HepG2 (cell line): ENCODE measurements at regions not wholly inside any gene's neighbourhood (a gene's known extent, or its start where the extent isn't known, plus 50 kb on each side); places are given as distances from the start of the nearest gene placed in this dataset.
A peak's percentile ranks its signal among the peaks of the same experiment; 100 is the strongest.

Experiments used
- ATAC-seq: fragments of 200-7000 bp; cut with Tn5 transposase; 3 replicates; pipeline ENCODE4 v1.9.1; 2020; ENCODE audit warnings: mild to moderate bottlenecking, moderate library complexity
- BruUV-seq: library from RNA; stranded (reverse); fragments of 400-500 nt; replicated peaks from 2 replicates; lab custom pipeline; 2021; lab: Mats Ljungman, UMichigan
- CTCF ChIA-PET: fragments of 300-600 bp; formaldehyde crosslinking; extraction: SDS; loops from one replicate; lab custom pipeline; 2021; ENCODE audit warnings: low total read pairs, inconsistent platforms, low intra/inter-chr PET ratio; lab: Yijun Ruan, JAX
- POLR2A ChIA-PET: fragments of 350-600 bp; sonication (Branson Sonifier 250); formaldehyde crosslinking; loops from one replicate; lab custom pipeline; 2020; ENCODE audit warnings: antibody characterized with exemption, inconsistent platforms; lab: Yijun Ruan, JAX
- DNase-seq: peaks from one replicate; pipeline ENCODE4 v3.0.0-alpha.2; 2015; ENCODE audit warnings: low spot score
- FAIRE-seq: peaks from 3 replicates; lab custom pipeline; 2011; peaks lifted over from hg19 to GRCh38; lab: Jason Lieb, UNC
- H2AFZ ChIP-seq: one replicate; pipeline ENCODE4 v1.6.1; 2011; ENCODE audit warnings: low read length, inconsistent platforms
- H3K27ac ChIP-seq: fragments of 300-600 bp; 3 replicates; pipeline ENCODE4 v1.8.0; 2011; ENCODE audit warnings: mixed run types, mild to moderate bottlenecking, mixed read lengths, low read length, inconsistent platforms; ENCODE audit not compliant: insufficient read depth; ENCODE audit errors: extremely low read length
- H3K27me3 ChIP-seq, 2 experiments: fragments of 200-600 bp in 1 of 2; 2 replicates in 1 of 2; 3 replicates in 1 of 2; pipeline versions ENCODE4 v1.6.0 to v1.8.0; 2011; ENCODE audit warnings: low read length in 2 of 2, mild to moderate bottlenecking in 2 of 2, moderate library complexity in 2 of 2, inconsistent platforms in 1 of 2; ENCODE audit not compliant: insufficient read depth in 2 of 2, control insufficient read depth in 1 of 2
- H3K36me3 ChIP-seq, 2 experiments: fragments of 200-600 bp in 1 of 2; replicated peaks in 1 of 2; 2 replicates in 1 of 2; 3 replicates in 1 of 2; pipeline versions ENCODE4 v1.5.1 to v1.8.0; 2011; ENCODE audit warnings: low read length in 2 of 2, inconsistent platforms in 1 of 2; ENCODE audit not compliant: insufficient read depth in 2 of 2, control insufficient read depth in 1 of 2
- H3K4me1 ChIP-seq: 2 replicates; pipeline ENCODE4 v1.5.1; 2012; ENCODE audit warnings: low read length, inconsistent platforms; ENCODE audit not compliant: insufficient read depth
- H3K4me2 ChIP-seq: 2 replicates; pipeline ENCODE4 v1.6.0; 2011; ENCODE audit warnings: low read depth, low read length, inconsistent platforms
- H3K4me3 ChIP-seq, 3 experiments: fragments of 200-600 bp in 1 of 3; sonication (generic), shearing (Covaris generic) in 1 of 3; replicated peaks in 1 of 3; 2 replicates each; pipeline ENCODE4 v1.5.1; 2011 to 2016; ENCODE audit warnings: low read length in 3 of 3, inconsistent platforms in 2 of 3, low read depth in 2 of 3, mild to moderate bottlenecking in 2 of 3, control low read depth in 1 of 3, mixed read lengths in 1 of 3; ENCODE audit not compliant: insufficient read depth in 1 of 3
- H3K79me2 ChIP-seq: one replicate; pipeline ENCODE4 v1.6.1; 2011; ENCODE audit warnings: low read length, inconsistent platforms; ENCODE audit not compliant: insufficient read depth
- H3K9ac ChIP-seq: 2 replicates; pipeline ENCODE4 v1.6.0; 2011; ENCODE audit warnings: mild to moderate bottlenecking, low read depth, low read length, inconsistent platforms; ENCODE audit not compliant: insufficient read depth
- H3K9me3 ChIP-seq: 2 replicates; pipeline ENCODE4 v1.5.1; 2012; ENCODE audit warnings: mild to moderate bottlenecking, low read length
- H4K20me1 ChIP-seq: 2 replicates; pipeline ENCODE4 v1.6.0; 2011; ENCODE audit warnings: inconsistent platforms, mild to moderate bottlenecking, low read length, moderate library complexity; ENCODE audit not compliant: insufficient read depth
- BCL6 ChIP-seq: IDR thresholded peaks from 2 replicates; pipeline ENCODE4 v1.6.1; 2016; ENCODE audit warnings: missing genetic modification reagents, missing compliant biosample characterization
- FOSL1 ChIP-seq: sonication (generic); formaldehyde crosslinking; IDR thresholded peaks from 2 replicates; pipeline ENCODE4 v1.9.0; 2021; ENCODE audit warnings: missing genetic modification reagents, borderline replicate concordance
- NFATC3 ChIP-seq: sonication (generic); formaldehyde crosslinking; IDR thresholded peaks from 2 replicates; pipeline ENCODE4 v1.5.1; 2020; ENCODE audit warnings: mild to moderate bottlenecking, missing genetic modification reagents
- ZNF292 ChIP-seq: sonication (generic); formaldehyde crosslinking; IDR thresholded peaks from 2 replicates; pipeline ENCODE4 v1.8.1; 2022; ENCODE audit warnings: mild to moderate bottlenecking, low read depth, missing genetic modification reagents, borderline replicate concordance
- ZNF713 ChIP-seq: sonication (generic); formaldehyde crosslinking; IDR thresholded peaks from 2 replicates; pipeline ENCODE4 v1.4.0; 2020; ENCODE audit warnings: mild to moderate bottlenecking, missing genetic modification reagents
- WGBS: methylation state at CpG from one replicate; pipeline ENCODE4 v1.1.6; 2017; ENCODE audit warnings: low lambda C conversion rate; 5-methylcytosine and 5-hydroxymethylcytosine counted together
- in situ Hi-C: cut with HindIII; loops from 2 replicates; pipeline ENCODE4 v1.10.0; 2017; ENCODE audit warnings: low pct_unique_long_range_greater_than_20kb; ENCODE audit not compliant: extremely low pct_ligation_motif_present
- intact Hi-C: fragments of 100-400 bp; cut with micrococcal nuclease; formaldehyde crosslinking; loops from one replicate; pipeline ENCODE4 v1.10.0; 2022; ENCODE audit not compliant: unreplicated experiment
- TF ChIP-seq, protein P1 (sequence below), 2 experiments: sonication (generic) in 1 of 2; formaldehyde crosslinking in 1 of 2; IDR thresholded peaks; 2 replicates each; pipeline versions ENCODE4 v1.5.1 to v1.6.1; 2011 to 2020; ENCODE audit warnings: borderline replicate concordance in 1 of 2, low read depth in 1 of 2, low read length in 1 of 2, mild to moderate bottlenecking in 1 of 2, missing genetic modification reagents in 1 of 2, moderate library complexity in 1 of 2
- TF ChIP-seq, protein P2 (sequence below): fragments of 450-650 bp; IDR thresholded peaks from 2 replicates; pipeline ENCODE4 v1.6.1; 2016

DNA sequence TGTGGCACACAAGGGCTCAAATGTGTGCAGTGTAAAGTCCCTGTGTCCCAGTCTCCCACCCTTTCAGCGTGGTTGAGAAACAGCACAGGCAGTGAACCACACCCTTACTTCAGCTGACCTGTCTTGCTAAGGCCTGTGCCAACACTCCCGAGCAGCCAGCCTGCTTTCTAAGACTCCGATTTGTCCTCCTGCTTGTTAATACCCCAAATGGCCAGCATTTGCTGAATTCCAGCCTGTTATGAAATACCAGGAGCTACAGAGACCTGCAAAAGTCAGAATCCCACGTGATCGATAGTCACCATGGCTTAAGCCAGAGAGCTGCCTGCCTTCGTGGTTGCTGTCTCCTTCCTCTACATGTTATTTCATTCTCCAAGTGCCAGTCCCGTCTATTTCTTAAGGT, 200.5 kb downstream of the FGF9 start:
- H3K4me1 ChIP-seq = peaks cover 31% of the 10 kb centered on the region
- WGBS = 3% methylated on average over 6 of the region's 7 CpGs
- H3K79me2 ChIP-seq = no peaks in the 10 kb centered on the region
- 0 out of 2 replicates have a peak, but pooled peaks have one; percentile 26 for TF ChIP-seq BCL6
- TF ChIP-seq ZNF713 = no peak
- TF ChIP-seq ZNF292 (CRISPR knock-in tag) = 0 out of 2 replicates have a peak, but pooled peaks have one; percentile 20
- TF ChIP-seq, protein P1, sequence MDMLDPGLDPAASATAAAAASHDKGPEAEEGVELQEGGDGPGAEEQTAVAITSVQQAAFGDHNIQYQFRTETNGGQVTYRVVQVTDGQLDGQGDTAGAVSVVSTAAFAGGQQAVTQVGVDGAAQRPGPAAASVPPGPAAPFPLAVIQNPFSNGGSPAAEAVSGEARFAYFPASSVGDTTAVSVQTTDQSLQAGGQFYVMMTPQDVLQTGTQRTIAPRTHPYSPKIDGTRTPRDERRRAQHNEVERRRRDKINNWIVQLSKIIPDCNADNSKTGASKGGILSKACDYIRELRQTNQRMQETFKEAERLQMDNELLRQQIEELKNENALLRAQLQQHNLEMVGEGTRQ (IDR thresholded peaks at IDR 0.05; ENCODE audit: low read depth, low read length) = peak; percentile 28; the same call in 1 of the 2 replicates
- TF ChIP-seq, protein P1 (CRISPR knock-in tag; IDR thresholded peaks at IDR 0.05; ENCODE audit: borderline replicate concordance) = no peak
- TF ChIP-seq FOSL1 (CRISPR knock-in tag) = no peak
- POLR2A ChIA-PET = no interaction called here
- no peak for FAIRE-seq
- H3K4me2 ChIP-seq = peak overlapping the region; percentile 72
- CTCF ChIA-PET = no interaction called here
- peak overlapping the region; percentile 24 to 44 (median 38); a peak in 4 of 6 replicates for H3K4me3 ChIP-seq
- no peak overlapping the region for H3K27ac ChIP-seq
- H4K20me1 ChIP-seq = no peaks in the 10 kb centered on the region
- intact Hi-C loops (no loop called here), in situ Hi-C loops (no loop called here)
- H3K9ac ChIP-seq = no peak overlapping the region
- peak overlapping the region; percentile 74 for H2AFZ ChIP-seq
- H3K27me3 ChIP-seq = peaks cover 0 to 6% of the 10 kb centered on the region in 2 experiments; a peak in 1 of 5 replicates
- no peaks in the 10 kb centered on the region for H3K9me3 ChIP-seq
- no TSS peak for BruUV-seq
- peak; percentile 87 for ATAC-seq
- DNase-seq = peak; percentile 25
- H3K36me3 ChIP-seq = no peaks in the 10 kb centered on the region

DNA sequence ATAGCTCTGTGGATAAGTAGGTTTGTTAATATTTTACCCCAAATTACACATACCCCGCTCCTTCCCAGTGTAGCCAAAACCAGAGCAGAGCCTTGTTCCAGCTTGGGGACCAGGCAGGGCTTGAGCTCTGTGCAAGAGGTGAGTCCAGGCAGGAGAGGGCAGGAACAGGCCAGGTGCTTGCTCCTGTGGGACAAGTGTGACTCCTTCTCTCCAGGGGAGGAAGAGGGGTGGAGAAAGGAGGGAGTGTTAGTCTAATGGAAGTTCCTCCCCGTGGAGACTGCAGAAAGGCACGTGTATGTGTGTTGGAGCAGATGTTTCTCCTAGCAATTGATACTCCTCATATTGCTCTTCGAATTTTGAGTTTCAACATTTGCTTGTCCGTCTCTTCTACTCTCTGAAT, 201.0 kb downstream of the FGF9 start:
- CTCF ChIA-PET = no interaction called here
- Histone ChIP-seq H3K9ac (no peak overlapping the region), H3K27ac (no peak overlapping the region), H3K4me3 (no peak overlapping the region), H3K79me2 (no peaks in the 10 kb centered on the region), H3K27me3 (peaks cover 0 to 6% of the 10 kb centered on the region in 2 experiments; a peak in 1 of 5 replicates), H4K20me1 (no peaks in the 10 kb centered on the region), H3K36me3 (no peaks in the 10 kb centered on the region), H3K4me1 (peaks cover 31% of the 10 kb centered on the region), H3K9me3 (no peaks in the 10 kb centered on the region), H2AFZ (no peak overlapping the region), H3K4me2 (peak overlapping the region; percentile 72)
- DNase-seq = no peak
- intact Hi-C loops = no loop called here
- FAIRE-seq = no peak
- ATAC-seq = peak; percentile 70
- in situ Hi-C loops = no loop called here
- no peak for TF ChIP-seq NFATC3 (CRISPR knock-in tag)
- TF ChIP-seq, protein P2, sequence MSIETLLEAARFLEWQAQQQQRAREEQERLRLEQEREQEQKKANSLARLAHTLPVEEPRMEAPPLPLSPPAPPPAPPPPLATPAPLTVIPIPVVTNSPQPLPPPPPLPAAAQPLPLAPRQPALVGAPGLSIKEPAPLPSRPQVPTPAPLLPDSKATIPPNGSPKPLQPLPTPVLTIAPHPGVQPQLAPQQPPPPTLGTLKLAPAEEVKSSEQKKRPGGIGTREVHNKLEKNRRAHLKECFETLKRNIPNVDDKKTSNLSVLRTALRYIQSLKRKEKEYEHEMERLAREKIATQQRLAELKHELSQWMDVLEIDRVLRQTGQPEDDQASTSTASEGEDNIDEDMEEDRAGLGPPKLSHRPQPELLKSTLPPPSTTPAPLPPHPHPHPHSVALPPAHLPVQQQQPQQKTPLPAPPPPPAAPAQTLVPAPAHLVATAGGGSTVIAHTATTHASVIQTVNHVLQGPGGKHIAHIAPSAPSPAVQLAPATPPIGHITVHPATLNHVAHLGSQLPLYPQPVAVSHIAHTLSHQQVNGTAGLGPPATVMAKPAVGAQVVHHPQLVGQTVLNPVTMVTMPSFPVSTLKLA = peak; percentile 78
- no TSS peak for BruUV-seq
- 12% methylated on average over 5 of the region's 5 CpGs for WGBS
- POLR2A ChIA-PET = no interaction called here
